IMR-90 (cell line): ENCODE measurements at regions not wholly inside any gene's neighbourhood (a gene's known extent, or its start where the extent isn't known, plus 50 kb on each side); places are given as distances from the start of the nearest gene placed in this dataset.
"Not testable (repeated sequence)": the region's sequence is repeated elsewhere in the genome, so short reads cannot be mapped to it uniquely, and the experiment has no call there.

Source experiments
- BHLHE40 ChIP-seq: fragments of 150-350 bp; IDR thresholded peaks from 2 replicates; pipeline ENCODE4 v1.6.1; 2016; ENCODE audit warnings: mild to moderate bottlenecking, low read depth, low read length
- CEBPB ChIP-seq: IDR thresholded peaks from 2 replicates; pipeline ENCODE4 v1.6.1; 2012; ENCODE audit warnings: low read depth, low read length, improper control_type of control experiment
- ELK1 ChIP-seq: fragments of 150-350 bp; IDR thresholded peaks from 2 replicates; pipeline ENCODE4 v1.6.1; 2016; ENCODE audit warnings: low read depth, mild to moderate bottlenecking, low read length, moderate library complexity, borderline replicate concordance
- FOS ChIP-seq: fragments of 150-350 bp; IDR thresholded peaks from 2 replicates; pipeline ENCODE4 v1.6.1; 2016; ENCODE audit warnings: low read depth, low read length
- MAFK ChIP-seq: IDR thresholded peaks from 2 replicates; pipeline ENCODE4 v1.6.1; 2012; ENCODE audit warnings: low read depth, low read length, improper control_type of control experiment
- MAZ ChIP-seq: IDR thresholded peaks from 2 replicates; pipeline ENCODE4 v1.6.1; 2012; ENCODE audit warnings: low read depth, mild to moderate bottlenecking, low read length, improper control_type of control experiment, moderate library complexity, borderline replicate concordance
- MXI1 ChIP-seq: IDR thresholded peaks from 2 replicates; pipeline ENCODE4 v1.6.1; 2012; ENCODE audit warnings: low read depth, mild to moderate bottlenecking, low read length, moderate library complexity, borderline replicate concordance
- POLR2A ChIP-seq: IDR thresholded peaks from 2 replicates; pipeline ENCODE4 v1.6.1; 2012; ENCODE audit warnings: mild to moderate bottlenecking, low read depth, low read length
- RAD21 ChIP-seq: IDR thresholded peaks from 2 replicates; pipeline ENCODE4 v1.6.1; 2012; ENCODE audit warnings: low read length, improper control_type of control experiment
- RCOR1 ChIP-seq: IDR thresholded peaks from 2 replicates; pipeline ENCODE4 v1.6.1; 2012; ENCODE audit warnings: mild to moderate bottlenecking, low read length, improper control_type of control experiment; ENCODE audit not compliant: insufficient replicate concordance
- RFX5 ChIP-seq: IDR thresholded peaks from 2 replicates; pipeline ENCODE4 v1.8.0; 2012; ENCODE audit warnings: low read depth, mild to moderate bottlenecking, low read length, moderate library complexity
- SMC3 ChIP-seq: fragments of 150-350 bp; IDR thresholded peaks from 2 replicates; pipeline ENCODE4 v1.6.1; 2016; ENCODE audit warnings: low read depth, mild to moderate bottlenecking, antibody characterized with exemption, low read length, moderate library complexity
- TF ChIP-seq, protein P1 (sequence below): conservative IDR thresholded peaks from 2 replicates; pipeline ENCODE4 v1.5.1; 2012; ENCODE audit warnings: mild to moderate bottlenecking, low read depth, low read length, improper control_type of control experiment
- TF ChIP-seq, protein P2 (sequence below): fragments of 150-350 bp; IDR thresholded peaks from 2 replicates; pipeline ENCODE4 v1.6.1; 2017; ENCODE audit warnings: mild to moderate bottlenecking, antibody characterized with exemption, low read length, low read depth

DNA sequence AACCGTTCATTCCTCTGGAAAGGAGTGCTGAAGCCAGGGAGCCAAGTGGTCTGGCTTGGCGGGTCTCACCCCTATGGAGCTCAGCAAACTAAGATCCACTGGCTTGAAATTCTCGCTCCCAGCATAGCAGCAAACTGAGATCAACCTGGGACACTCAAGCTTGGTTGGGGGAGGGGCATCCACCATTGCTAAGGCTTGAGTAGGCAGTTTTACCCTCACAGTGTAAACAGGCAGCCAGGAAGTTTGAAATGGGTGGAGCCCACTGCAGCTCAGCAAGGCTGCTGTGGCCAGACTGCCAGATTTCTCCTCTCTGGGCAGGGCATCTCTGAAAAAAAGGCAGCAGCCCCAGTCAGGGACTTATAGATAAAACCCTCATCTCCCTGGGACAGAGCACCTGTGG is 866.1 kb upstream of the ATXN7L3B start:
- not testable (repeated sequence) for TF ChIP-seq CEBPB, RFX5, POLR2A, ELK1, MAZ, RCOR1, RAD21, MXI1, SMC3, FOS, BHLHE40, MAFK
- TF ChIP-seq, protein P1, sequence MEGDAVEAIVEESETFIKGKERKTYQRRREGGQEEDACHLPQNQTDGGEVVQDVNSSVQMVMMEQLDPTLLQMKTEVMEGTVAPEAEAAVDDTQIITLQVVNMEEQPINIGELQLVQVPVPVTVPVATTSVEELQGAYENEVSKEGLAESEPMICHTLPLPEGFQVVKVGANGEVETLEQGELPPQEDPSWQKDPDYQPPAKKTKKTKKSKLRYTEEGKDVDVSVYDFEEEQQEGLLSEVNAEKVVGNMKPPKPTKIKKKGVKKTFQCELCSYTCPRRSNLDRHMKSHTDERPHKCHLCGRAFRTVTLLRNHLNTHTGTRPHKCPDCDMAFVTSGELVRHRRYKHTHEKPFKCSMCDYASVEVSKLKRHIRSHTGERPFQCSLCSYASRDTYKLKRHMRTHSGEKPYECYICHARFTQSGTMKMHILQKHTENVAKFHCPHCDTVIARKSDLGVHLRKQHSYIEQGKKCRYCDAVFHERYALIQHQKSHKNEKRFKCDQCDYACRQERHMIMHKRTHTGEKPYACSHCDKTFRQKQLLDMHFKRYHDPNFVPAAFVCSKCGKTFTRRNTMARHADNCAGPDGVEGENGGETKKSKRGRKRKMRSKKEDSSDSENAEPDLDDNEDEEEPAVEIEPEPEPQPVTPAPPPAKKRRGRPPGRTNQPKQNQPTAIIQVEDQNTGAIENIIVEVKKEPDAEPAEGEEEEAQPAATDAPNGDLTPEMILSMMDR = not testable (repeated sequence)
- TF ChIP-seq, protein P2, sequence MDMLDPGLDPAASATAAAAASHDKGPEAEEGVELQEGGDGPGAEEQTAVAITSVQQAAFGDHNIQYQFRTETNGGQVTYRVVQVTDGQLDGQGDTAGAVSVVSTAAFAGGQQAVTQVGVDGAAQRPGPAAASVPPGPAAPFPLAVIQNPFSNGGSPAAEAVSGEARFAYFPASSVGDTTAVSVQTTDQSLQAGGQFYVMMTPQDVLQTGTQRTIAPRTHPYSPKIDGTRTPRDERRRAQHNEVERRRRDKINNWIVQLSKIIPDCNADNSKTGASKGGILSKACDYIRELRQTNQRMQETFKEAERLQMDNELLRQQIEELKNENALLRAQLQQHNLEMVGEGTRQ = not testable (repeated sequence)
